ENCODE measurements at regions not wholly inside any gene's neighbourhood (a gene's known extent, or its start where the extent isn't known, plus 50 kb on each side); places are given as distances from the start of the nearest gene placed in this dataset.
"Not testable (repeated sequence)": the region's sequence is repeated elsewhere in the genome, so short reads cannot be mapped to it uniquely, and the experiment has no call there.

- no peak for DNase-seq (ENCODE audit: low spot score)
Measured at GRCh38 chr11:27242591-27242990, 120.4 kb downstream of the CCDC34 start.

- DNase-seq (ENCODE audit: low spot score): no peak
Measured at GRCh38 chr11:27241311-27242122, 121.5 kb downstream of the CCDC34 start.

- no peak for DNase-seq (ENCODE audit: low spot score)
Measured at GRCh38 chr11:27239305-27239942, 123.6 kb downstream of the CCDC34 start.

GRCh38 chr11:27238811-27239210 lies 124.2 kb downstream of the CCDC34 start:
- no peak for DNase-seq (ENCODE audit: low spot score)

GRCh38 chr11:27237643-27238042 lies 125.4 kb downstream of the CCDC34 start:
- no peak for DNase-seq (ENCODE audit: low spot score)

- DNase-seq (ENCODE audit: low spot score): no peak
Measured at GRCh38 chr11:27234961-27235360, 128.1 kb downstream of the CCDC34 start.

GRCh38 chr11:27234043-27234668 lies 128.9 kb downstream of the CCDC34 start:
- no peak for DNase-seq (ENCODE audit: low spot score)

- DNase-seq (ENCODE audit: low spot score): no peak
Measured at GRCh38 chr11:27233654-27234042, 129.4 kb downstream of the CCDC34 start.

- no peak for DNase-seq (ENCODE audit: low spot score)
Measured at GRCh38 chr11:27231530-27231929, 131.5 kb downstream of the CCDC34 start.

GRCh38 chr11:27230192-27230572 lies 132.8 kb downstream of the CCDC34 start:
- no peak for DNase-seq (ENCODE audit: low spot score)

- DNase-seq (ENCODE audit: low spot score): no peak
Measured at GRCh38 chr11:27229511-27230191, 133.4 kb downstream of the CCDC34 start.

- no peak for DNase-seq (ENCODE audit: low spot score)
Measured at GRCh38 chr11:27228906-27229290, 134.1 kb downstream of the CCDC34 start.

- no peak for DNase-seq (ENCODE audit: low spot score)
Measured at GRCh38 chr11:27228232-27228905, 134.6 kb downstream of the CCDC34 start.

- DNase-seq (ENCODE audit: low spot score): no peak
Measured at GRCh38 chr11:27227736-27228135, 135.3 kb downstream of the CCDC34 start.

GRCh38 chr11:27219487-27220039 lies 143.5 kb downstream of the CCDC34 start:
- DNase-seq (ENCODE audit: low spot score): not testable (repeated sequence)

GRCh38 chr11:27218421-27219038 lies 144.5 kb downstream of the CCDC34 start:
- DNase-seq (ENCODE audit: low spot score): no peak

GRCh38 chr11:27217948-27218420 lies 145.0 kb downstream of the CCDC34 start:
- DNase-seq (ENCODE audit: low spot score): no peak

GRCh38 chr11:27217496-27217895 lies 145.5 kb downstream of the CCDC34 start:
- DNase-seq (ENCODE audit: low spot score): no peak

GRCh38 chr11:27216270-27217149 lies 146.5 kb downstream of the CCDC34 start:
- DNase-seq (ENCODE audit: low spot score): peak; percentile 21
